Mesenchymal stem cell (in vitro differentiated cells and primary cell): ENCODE measurements at regions not wholly inside any gene's neighbourhood (a gene's known extent, or its start where the extent isn't known, plus 50 kb on each side); places are given as distances from the start of the nearest gene placed in this dataset.

Experiments
- DNase-seq: peaks from one replicate; pipeline ENCODE4 v3.0.0-alpha.2; 2013
- H2AFZ ChIP-seq: one replicate; pipeline ENCODE4 v1.6.1; 2013; ENCODE audit warnings: low read depth, mild to moderate bottlenecking, control low read depth, inconsistent platforms, low read length, moderate library complexity
- H2AK5ac ChIP-seq: 2 replicates; pipeline ENCODE4 v1.6.1; 2013; ENCODE audit warnings: low read length, moderate library complexity, mild to moderate bottlenecking, inconsistent platforms; ENCODE audit not compliant: severe bottlenecking
- H2BK120ac ChIP-seq: one replicate; pipeline ENCODE4 v1.6.1; 2013; ENCODE audit warnings: low read depth, mild to moderate bottlenecking, inconsistent platforms, low read length, moderate library complexity
- H2BK12ac ChIP-seq, 2 experiments: one replicate each; pipeline ENCODE4 v1.6.1; 2013; ENCODE audit warnings: inconsistent platforms in 2 of 2, low read length in 2 of 2, mild to moderate bottlenecking in 2 of 2, moderate library complexity in 2 of 2, control low read depth in 1 of 2
- H2BK15ac ChIP-seq: one replicate; pipeline ENCODE4 v1.6.1; 2013; ENCODE audit warnings: mild to moderate bottlenecking, low read depth, inconsistent platforms; ENCODE audit not compliant: poor library complexity, severe bottlenecking
- H2BK5ac ChIP-seq: 2 replicates; pipeline ENCODE4 v1.6.1; 2013; ENCODE audit warnings: low read depth, mild to moderate bottlenecking, low read length, control low read depth, inconsistent platforms; ENCODE audit not compliant: poor library complexity, severe bottlenecking
- H3K14ac ChIP-seq, 2 experiments: one replicate each; pipeline ENCODE4 v1.6.1; 2013; ENCODE audit warnings: inconsistent platforms in 2 of 2, low read length in 2 of 2, control low read depth in 1 of 2, mild to moderate bottlenecking in 1 of 2, moderate library complexity in 1 of 2
- H3K18ac ChIP-seq, 2 experiments: one replicate each; pipeline ENCODE4 v1.6.1; 2013; ENCODE audit warnings: inconsistent platforms in 2 of 2, low read length in 2 of 2, control low read depth in 1 of 2, low read depth in 1 of 2, mild to moderate bottlenecking in 1 of 2
- H3K23ac ChIP-seq, 2 experiments: one replicate each; pipeline ENCODE4 v1.6.1; 2013; ENCODE audit warnings: inconsistent platforms in 2 of 2, low read length in 2 of 2, mild to moderate bottlenecking in 2 of 2, moderate library complexity in 2 of 2, control low read depth in 1 of 2
- H3K27ac ChIP-seq: 2 replicates; pipeline ENCODE4 v1.5.1; 2013; ENCODE audit warnings: mild to moderate bottlenecking, moderate library complexity, low read length, control low read depth, inconsistent platforms; ENCODE audit not compliant: poor library complexity, severe bottlenecking
- H3K27me3 ChIP-seq, 2 experiments: 2 replicates each; pipeline versions ENCODE4 v1.6.1 to v1.7.0; 2013; ENCODE audit warnings: low read length in 2 of 2, mild to moderate bottlenecking in 2 of 2, moderate library complexity in 2 of 2, control low read depth in 1 of 2, inconsistent platforms in 1 of 2; ENCODE audit not compliant: control insufficient read depth in 1 of 2, insufficient read depth in 1 of 2
- H3K36me3 ChIP-seq, 2 experiments: 2 replicates each; pipeline versions ENCODE4 v1.6.1 to v1.7.0; 2013; ENCODE audit warnings: low read length in 2 of 2, control low read depth in 1 of 2, inconsistent platforms in 1 of 2, low read depth in 1 of 2, mild to moderate bottlenecking in 1 of 2; ENCODE audit not compliant: insufficient read depth in 2 of 2, control insufficient read depth in 1 of 2
- H3K4ac ChIP-seq, 2 experiments: one replicate each; pipeline ENCODE4 v1.6.1; 2013; ENCODE audit warnings: inconsistent platforms in 2 of 2, low read length in 2 of 2, mild to moderate bottlenecking in 2 of 2, moderate library complexity in 2 of 2, control low read depth in 1 of 2, low read depth in 1 of 2
- H3K4me1 ChIP-seq: 2 replicates; pipeline ENCODE4 v1.6.1; 2013; ENCODE audit warnings: low read depth, low read length, control low read depth; ENCODE audit not compliant: control insufficient read depth, insufficient read depth
- H3K4me2 ChIP-seq: 2 replicates; pipeline ENCODE4 v1.6.1; 2013; ENCODE audit warnings: low read length, mild to moderate bottlenecking, inconsistent platforms; ENCODE audit not compliant: poor library complexity, severe bottlenecking
- H3K4me3 ChIP-seq, 2 experiments: 2 replicates each; pipeline versions ENCODE4 v1.5.1 to v1.7.0; 2013; ENCODE audit warnings: low read length in 2 of 2, mild to moderate bottlenecking in 2 of 2, control low read depth in 1 of 2, low read depth in 1 of 2; ENCODE audit not compliant: insufficient read depth in 1 of 2
- H3K79me1 ChIP-seq: replicated peaks from 2 replicates; pipeline ENCODE4 v1.6.1; 2013; ENCODE audit warnings: mild to moderate bottlenecking, control low read depth, low read length, inconsistent platforms; ENCODE audit not compliant: poor library complexity, severe bottlenecking
- H3K9ac ChIP-seq: 2 replicates; pipeline ENCODE4 v1.7.0; 2013; ENCODE audit warnings: mild to moderate bottlenecking, low read length, moderate library complexity
- H3K9me3 ChIP-seq: 2 replicates; pipeline ENCODE4 v1.7.0; 2013; ENCODE audit warnings: mild to moderate bottlenecking, low read length; ENCODE audit not compliant: control insufficient read depth
- H4K8ac ChIP-seq: one replicate; pipeline ENCODE4 v1.6.1; 2013; ENCODE audit warnings: inconsistent platforms, mild to moderate bottlenecking, low read length, moderate library complexity
- H4K91ac ChIP-seq: one replicate; pipeline ENCODE4 v1.6.1; 2013; ENCODE audit warnings: mild to moderate bottlenecking, low read length, inconsistent platforms
- WGBS: methylation state at CpG from one replicate; pipeline ENCODE4 v1.1.7; 2013; ENCODE audit warnings: mixed read lengths; 5-methylcytosine and 5-hydroxymethylcytosine counted together

- Histone ChIP-seq H4K91ac (no peak overlapping the region), H2BK12ac (no peak overlapping the region), H4K8ac (no peak overlapping the region), H2BK5ac (no peak overlapping the region), H3K4me2 (no peak overlapping the region), H2BK15ac (no peak overlapping the region), H3K4ac (no peak overlapping the region), H3K4me1 (no peaks in the 10 kb centered on the region), H3K27me3 (no peaks in the 10 kb centered on the region), H3K9me3 (no peaks in the 10 kb centered on the region), H3K27ac (no peak overlapping the region), H3K9ac (no peak overlapping the region), H3K23ac (no peak overlapping the region), H3K79me1 (no peaks in the 10 kb centered on the region), H3K36me3 (no peaks in the 10 kb centered on the region), H3K14ac (no peak overlapping the region), H3K4me3 (no peak overlapping the region), H2AK5ac (no peak overlapping the region), H2BK120ac (no peak overlapping the region), H3K18ac (no peak overlapping the region), H2AFZ (no peak overlapping the region)
- no peak for DNase-seq
Measured at GRCh38 chr11:106409222-106409621, 331.8 kb downstream of the AASDHPPT start.

GRCh38 chr11:106409671-106410070, 332.2 kb downstream of the AASDHPPT start:
- Histone ChIP-seq H3K36me3 (no peaks in the 10 kb centered on the region), H2BK120ac (no peak overlapping the region), H3K4me2 (no peak overlapping the region), H2BK12ac (no peak overlapping the region), H2AK5ac (no peak overlapping the region), H3K9me3 (no peaks in the 10 kb centered on the region), H2BK5ac (no peak overlapping the region), H3K23ac (no peak overlapping the region), H4K8ac (no peak overlapping the region), H3K4me3 (no peak overlapping the region), H3K27me3 (no peaks in the 10 kb centered on the region), H3K79me1 (no peaks in the 10 kb centered on the region), H3K9ac (no peak overlapping the region), H3K4me1 (no peaks in the 10 kb centered on the region), H3K27ac (no peak overlapping the region), H4K91ac (no peak overlapping the region), H3K14ac (no peak overlapping the region), H3K4ac (no peak overlapping the region), H3K18ac (no peak overlapping the region), H2BK15ac (no peak overlapping the region), H2AFZ (no peak overlapping the region)
- 90% methylated on average over 2 of the region's 2 CpGs for WGBS
- no peak for DNase-seq

GRCh38 chr11:106410902-106411301, 333.4 kb downstream of the AASDHPPT start:
- Histone ChIP-seq H3K18ac (no peak overlapping the region), H3K4me3 (no peak overlapping the region), H3K27ac (no peak overlapping the region), H3K27me3 (no peaks in the 10 kb centered on the region), H3K79me1 (no peaks in the 10 kb centered on the region), H4K91ac (no peak overlapping the region), H3K4me1 (no peaks in the 10 kb centered on the region), H3K9ac (no peak overlapping the region), H2BK120ac (no peak overlapping the region), H2BK15ac (no peak overlapping the region), H4K8ac (no peak overlapping the region), H2AK5ac (no peak overlapping the region), H3K36me3 (no peaks in the 10 kb centered on the region), H3K4ac (no peak overlapping the region), H2BK5ac (no peak overlapping the region), H3K4me2 (no peak overlapping the region), H3K14ac (no peak overlapping the region), H3K23ac (no peak overlapping the region), H2AFZ (no peak overlapping the region), H2BK12ac (no peak overlapping the region), H3K9me3 (no peaks in the 10 kb centered on the region)
- DNase-seq, result no peak
- WGBS, result no CpG with 5 or more reads among the region's 1 CpG

DNA sequence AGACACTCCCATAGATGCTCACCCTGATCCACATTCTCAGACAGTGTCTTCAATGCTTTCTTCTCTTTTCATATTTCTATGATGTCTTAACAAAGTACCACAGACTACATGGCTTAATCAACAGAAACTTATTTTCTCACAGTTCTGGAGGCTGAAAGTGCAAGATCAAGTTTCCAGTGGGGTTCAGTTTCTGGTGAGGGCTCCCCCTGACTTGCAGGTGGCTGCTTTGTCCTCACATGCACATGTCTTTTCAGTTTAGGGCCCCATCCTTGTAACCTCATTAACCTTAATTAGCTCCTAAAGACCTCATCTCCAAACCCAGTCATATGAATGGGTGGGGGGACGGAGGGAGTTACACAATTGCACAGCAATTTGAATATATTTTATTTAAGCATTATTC, 335.8 kb downstream of the AASDHPPT start:
- WGBS, result no CpG with 5 or more reads among the region's 1 CpG
- Histone ChIP-seq H4K8ac (no peak overlapping the region), H2AFZ (no peak overlapping the region), H3K18ac (no peak overlapping the region), H2BK120ac (no peak overlapping the region), H3K27ac (no peak overlapping the region), H3K9me3 (no peaks in the 10 kb centered on the region), H3K4ac (no peak overlapping the region), H2BK5ac (no peak overlapping the region), H3K9ac (no peak overlapping the region), H2AK5ac (no peak overlapping the region), H3K27me3 (no peaks in the 10 kb centered on the region), H3K4me2 (no peak overlapping the region), H2BK12ac (no peak overlapping the region), H4K91ac (no peak overlapping the region), H3K36me3 (no peaks in the 10 kb centered on the region), H3K4me1 (no peaks in the 10 kb centered on the region), H3K4me3 (no peak overlapping the region), H2BK15ac (no peak overlapping the region), H3K23ac (no peak overlapping the region), H3K14ac (no peak overlapping the region), H3K79me1 (no peaks in the 10 kb centered on the region)
- DNase-seq, result no peak
